ENCODE measurements at regions not wholly inside any gene's neighbourhood (a gene's known extent, or its start where the extent isn't known, plus 50 kb on each side); places are given as distances from the start of the nearest gene placed in this dataset.

DNA sequence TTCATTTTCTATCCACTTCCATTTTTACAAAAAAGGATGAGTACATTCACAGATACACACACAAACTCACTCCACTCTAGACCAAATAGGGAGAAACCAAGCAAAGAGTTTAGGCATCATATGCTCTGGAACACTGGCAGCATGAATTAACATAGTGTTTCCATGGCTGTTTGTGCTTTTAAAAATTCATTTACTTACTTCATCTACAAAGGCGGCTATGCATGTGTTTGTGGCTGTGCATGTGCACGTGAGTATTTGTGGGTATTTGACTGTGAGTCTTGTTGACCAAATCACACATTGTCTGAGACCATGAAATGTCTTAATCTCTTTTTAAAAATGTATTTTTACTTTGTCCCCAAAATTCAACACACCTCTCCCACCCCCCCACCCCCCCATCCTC is 203.0 kb upstream of the SESN3 start:
- intact Hi-C loops (cut with DNase I) = no loop called here
- Histone ChIP-seq H3K27me3 (peaks cover 0 to 17% (median 0%) of the 10 kb centered on the region in 4 donors), H3K36me3 (no peaks in the 10 kb centered on the region), H3K9me3 (no peaks in the 10 kb centered on the region), H3K4me3 (no peak overlapping the region), H3K4me1 (no peaks in the 10 kb centered on the region), H3K27ac (no peak overlapping the region)
- 89 to 91% methylated on average over 2 of the region's 2 CpGs for WGBS, 2 donors
- no peak for DNase-seq
- TF ChIP-seq, protein P1, sequence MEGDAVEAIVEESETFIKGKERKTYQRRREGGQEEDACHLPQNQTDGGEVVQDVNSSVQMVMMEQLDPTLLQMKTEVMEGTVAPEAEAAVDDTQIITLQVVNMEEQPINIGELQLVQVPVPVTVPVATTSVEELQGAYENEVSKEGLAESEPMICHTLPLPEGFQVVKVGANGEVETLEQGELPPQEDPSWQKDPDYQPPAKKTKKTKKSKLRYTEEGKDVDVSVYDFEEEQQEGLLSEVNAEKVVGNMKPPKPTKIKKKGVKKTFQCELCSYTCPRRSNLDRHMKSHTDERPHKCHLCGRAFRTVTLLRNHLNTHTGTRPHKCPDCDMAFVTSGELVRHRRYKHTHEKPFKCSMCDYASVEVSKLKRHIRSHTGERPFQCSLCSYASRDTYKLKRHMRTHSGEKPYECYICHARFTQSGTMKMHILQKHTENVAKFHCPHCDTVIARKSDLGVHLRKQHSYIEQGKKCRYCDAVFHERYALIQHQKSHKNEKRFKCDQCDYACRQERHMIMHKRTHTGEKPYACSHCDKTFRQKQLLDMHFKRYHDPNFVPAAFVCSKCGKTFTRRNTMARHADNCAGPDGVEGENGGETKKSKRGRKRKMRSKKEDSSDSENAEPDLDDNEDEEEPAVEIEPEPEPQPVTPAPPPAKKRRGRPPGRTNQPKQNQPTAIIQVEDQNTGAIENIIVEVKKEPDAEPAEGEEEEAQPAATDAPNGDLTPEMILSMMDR (IDR thresholded peaks at IDR 0.05) = no peak
- no peak for TF ChIP-seq POLR2A (IDR thresholded peaks at IDR 0.05)

DNA sequence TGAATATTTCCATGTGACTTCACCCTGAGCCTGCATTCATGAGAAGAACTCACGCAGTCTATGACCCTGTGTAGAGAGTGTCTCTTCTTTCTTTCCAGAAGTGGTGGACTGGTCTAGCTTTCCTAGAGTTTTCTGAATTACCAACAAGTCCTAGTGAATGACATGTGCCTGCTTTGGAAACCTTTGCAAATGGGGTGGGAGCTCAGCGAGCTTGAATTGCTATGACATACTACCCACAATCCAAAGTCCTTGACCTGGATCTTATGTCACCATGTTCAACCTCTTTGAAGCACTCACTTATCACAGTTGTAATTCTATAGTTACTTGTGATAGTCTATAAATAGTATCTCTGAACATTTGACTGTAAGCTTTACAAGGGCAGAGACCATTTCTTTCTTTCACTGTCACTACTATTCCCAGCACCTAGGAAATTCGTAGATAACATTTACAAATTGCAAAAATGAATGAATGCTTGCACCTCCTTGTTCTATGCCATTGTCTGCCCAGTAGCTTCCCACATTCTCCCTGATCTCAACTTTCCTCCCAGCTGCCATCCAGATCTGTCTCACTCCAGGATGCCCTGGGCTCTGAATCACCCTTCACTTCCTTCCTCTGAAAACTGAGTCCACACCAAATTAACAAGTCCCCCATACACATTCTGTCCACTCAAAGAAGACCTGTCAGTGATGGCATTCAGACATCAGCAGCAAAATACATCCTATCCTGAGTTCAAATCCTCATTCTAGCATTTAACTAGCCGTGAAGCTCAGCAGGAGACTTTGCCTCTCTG is 201.9 kb upstream of the SESN3 start:
- no peaks in the 10 kb centered on the region for H3K4me1 ChIP-seq
- H3K4me3 ChIP-seq = no peak overlapping the region
- no peak for DNase-seq
- H3K36me3 ChIP-seq = no peaks in the 10 kb centered on the region
- WGBS, 2 donors = 79 to 90% methylated on average over 3 to 4 of the region's 4 CpGs
- TF ChIP-seq, protein P1 (IDR thresholded peaks at IDR 0.05) = no peak
- no peak for TF ChIP-seq POLR2A (IDR thresholded peaks at IDR 0.05)
- H3K27me3 ChIP-seq = peaks cover 0 to 17% (median 0%) of the 10 kb centered on the region in 4 donors
- no peak overlapping the region for H3K27ac ChIP-seq
- H3K9me3 ChIP-seq = no peaks in the 10 kb centered on the region
- intact Hi-C loops (cut with DNase I) = no loop called here

DNA sequence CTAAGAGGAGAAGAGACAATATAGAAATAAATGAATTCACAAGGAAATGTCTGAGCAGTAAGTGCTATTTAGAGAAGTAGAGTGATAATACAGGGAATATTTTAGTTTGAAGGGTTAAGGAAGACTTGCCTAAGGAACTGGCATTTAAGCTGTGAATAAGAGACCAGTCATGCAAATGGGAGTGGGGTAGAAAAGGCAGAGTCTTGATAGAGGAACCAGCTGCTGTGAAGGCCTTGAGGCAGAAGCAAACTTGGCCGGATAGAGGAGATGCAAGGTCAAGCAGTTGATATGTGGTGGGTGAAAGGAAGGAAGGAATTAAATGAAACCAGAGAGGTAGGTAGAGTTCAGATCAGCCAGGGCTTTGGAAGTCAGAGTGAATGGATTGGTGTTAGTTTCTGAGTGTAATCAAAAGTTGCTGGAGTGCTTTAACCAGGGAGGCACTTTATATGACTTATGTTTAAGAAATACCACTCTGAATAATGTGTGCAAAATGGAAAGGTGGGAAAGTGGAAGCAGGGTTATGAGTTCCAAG is 198.4 kb upstream of the SESN3 start:
- WGBS, 2 donors = 59 to 67% methylated on average over 1 of the region's 1 CpG
- intact Hi-C loops (cut with DNase I) = no loop called here
- Histone ChIP-seq H3K4me1 (no peaks in the 10 kb centered on the region), H3K9me3 (no peaks in the 10 kb centered on the region), H3K4me3 (no peak overlapping the region), H3K27ac (no peak overlapping the region), H3K36me3 (no peaks in the 10 kb centered on the region), H3K27me3 (peaks cover 0 to 25% (median 0%) of the 10 kb centered on the region in 4 donors)
- TF ChIP-seq, protein P1 (IDR thresholded peaks at IDR 0.05) = no peak
- no peak for TF ChIP-seq POLR2A (IDR thresholded peaks at IDR 0.05)
- DNase-seq = no peak

DNA sequence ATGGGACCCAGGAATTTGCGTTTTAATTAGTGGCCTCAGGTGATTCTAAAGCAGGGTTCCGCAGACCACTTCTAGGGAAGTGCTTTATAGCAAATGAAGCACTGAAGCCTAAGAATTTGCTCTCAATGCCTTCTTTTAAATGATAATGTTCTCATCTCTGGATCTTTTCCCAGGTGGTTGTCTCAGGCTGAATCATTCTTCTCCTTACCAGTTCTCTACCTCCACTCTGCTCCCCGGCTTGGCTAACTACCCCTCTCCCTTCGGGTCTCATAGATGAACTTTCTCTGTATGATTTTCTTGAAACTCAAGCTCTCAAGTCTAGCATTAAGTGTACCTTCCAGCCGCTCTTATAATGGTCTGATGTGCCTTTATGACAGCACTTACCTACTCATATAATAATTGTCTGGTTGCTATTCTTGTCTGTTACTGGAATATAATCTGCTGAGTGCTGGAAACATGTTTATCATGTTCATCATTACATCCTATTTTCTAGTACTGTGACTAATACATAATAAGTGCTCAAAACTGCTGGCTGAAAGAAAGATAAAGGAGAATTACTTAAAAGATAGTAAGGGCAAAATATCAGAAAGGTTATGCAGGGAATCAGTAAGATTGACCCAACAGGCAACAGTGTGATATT is 195.9 kb upstream of the SESN3 start:
- no peak for TF ChIP-seq POLR2A (IDR thresholded peaks at IDR 0.05)
- TF ChIP-seq, protein P1 (IDR thresholded peaks at IDR 0.05) = no peak
- Histone ChIP-seq H3K4me1 (no peaks in the 10 kb centered on the region), H3K9me3 (no peaks in the 10 kb centered on the region), H3K27me3 (peaks cover 0 to 21% (median 0%) of the 10 kb centered on the region in 4 donors), H3K36me3 (no peaks in the 10 kb centered on the region), H3K27ac (no peak overlapping the region), H3K4me3 (no peak overlapping the region)
- 52 to 56% methylated on average over 5 of the region's 5 CpGs for WGBS, 2 donors
- DNase-seq = no peak
- intact Hi-C loops (cut with DNase I) = no loop called here

DNA sequence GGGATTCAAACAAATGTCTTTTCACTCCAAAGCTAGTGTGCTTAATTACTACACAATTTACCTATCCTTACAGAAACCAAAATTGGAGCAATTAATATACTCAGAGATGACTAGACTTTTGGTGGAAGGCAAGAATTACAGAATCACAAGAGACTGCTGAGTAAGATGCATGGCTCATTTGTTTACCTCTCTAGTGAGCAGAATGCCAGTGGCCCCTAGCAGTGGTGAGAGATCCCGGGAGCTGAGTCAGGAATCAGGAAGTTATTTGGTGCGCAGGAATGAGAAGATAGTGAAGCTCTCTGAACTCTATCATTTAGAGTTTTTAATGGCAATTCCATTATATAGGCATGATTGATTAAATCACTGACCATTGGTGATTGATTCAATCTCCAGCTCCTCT is 188.9 kb upstream of the SESN3 start:
- H3K9me3 ChIP-seq = no peaks in the 10 kb centered on the region
- intact Hi-C loops (cut with DNase I) = no loop called here
- no peaks in the 10 kb centered on the region for H3K36me3 ChIP-seq
- H3K27ac ChIP-seq = no peak overlapping the region
- no peak for TF ChIP-seq POLR2A (IDR thresholded peaks at IDR 0.05)
- TF ChIP-seq, protein P1 (IDR thresholded peaks at IDR 0.05) = no peak
- no peak for DNase-seq
- WGBS, 2 donors = 28 to 35% methylated on average over 2 of the region's 2 CpGs
- no peak overlapping the region for H3K4me3 ChIP-seq
- H3K4me1 ChIP-seq = no peaks in the 10 kb centered on the region
- H3K27me3 ChIP-seq = no peaks in the 10 kb centered on the region

Data from esophagus squamous epithelium (tissue), 5 donors.